K562 (cell line): ENCODE measurements at regions not wholly inside any gene's neighbourhood (a gene's known extent, or its start where the extent isn't known, plus 50 kb on each side); places are given as distances from the start of the nearest gene placed in this dataset.

Experiments used
- ATAC-seq: fragments of 200-7000 bp; cut with Tn5 transposase; 3 replicates; pipeline ENCODE4 v1.9.1; 2020; ENCODE audit warnings: moderate library complexity
- BruUV-seq: library from RNA; stranded (reverse); fragments of 400-500 nt; replicated peaks from 2 replicates; lab custom pipeline; 2021; lab: Mats Ljungman, UMichigan
- CTCF ChIA-PET: fragments of 300-600 bp; formaldehyde crosslinking; extraction: SDS; loops from one replicate; lab custom pipeline; 2021; ENCODE audit warnings: low intra/inter-chr PET ratio; lab: Yijun Ruan, JAX
- POLR2A ChIA-PET: fragments of 300-600, 350-650 bp; sonication (Branson Sonifier 250); formaldehyde crosslinking; extraction: SDS; loops from one replicate; lab custom pipeline; 2021; ENCODE audit warnings: antibody characterized with exemption, inconsistent platforms; lab: Yijun Ruan, JAX
- DNase-seq, 4 experiments: peaks; one replicate each; pipeline versions ENCODE4 v3.0.0 to v3.0.0-alpha.2; 2011 to 2018; ENCODE audit warnings: low spot score in 3 of 4, mixed read lengths in 3 of 4; ENCODE audit errors: extremely low read depth in 1 of 4
- FAIRE-seq: peaks from 2 replicates; lab custom pipeline; 2011; peaks lifted over from hg19 to GRCh38; lab: Jason Lieb, UNC
- H2AFZ ChIP-seq: 2 replicates; pipeline ENCODE4 v1.6.0; 2011; ENCODE audit warnings: low read depth, low read length, control low read depth, inconsistent platforms
- H3K27ac ChIP-seq: fragments of 200-600 bp; 3 replicates; pipeline ENCODE4 v1.8.0; 2011; ENCODE audit warnings: low read depth, mild to moderate bottlenecking, control low read depth, inconsistent platforms, low read length, moderate library complexity, mixed read lengths; ENCODE audit errors: extremely low read depth
- H3K27me3 ChIP-seq, 2 experiments: fragments of 300-600 bp in 1 of 2; 2 replicates in 1 of 2; 3 replicates in 1 of 2; pipeline versions ENCODE4 v1.6.0 to v1.8.0; 2011; ENCODE audit warnings: inconsistent platforms in 2 of 2, low read length in 2 of 2, mild to moderate bottlenecking in 1 of 2, mixed read lengths in 1 of 2, moderate library complexity in 1 of 2; ENCODE audit not compliant: control insufficient read depth in 2 of 2, insufficient read depth in 2 of 2
- H3K36me3 ChIP-seq: fragments of 300-600 bp; 3 replicates; pipeline ENCODE4 v1.8.0; 2011; ENCODE audit warnings: mild to moderate bottlenecking, low read length, inconsistent platforms; ENCODE audit not compliant: control insufficient read depth, insufficient read depth
- H3K4me1 ChIP-seq, 2 experiments: fragments of 200-600 bp in 1 of 2; replicated peaks in 1 of 2; 2 replicates in 1 of 2; 3 replicates in 1 of 2; pipeline versions ENCODE4 v1.5.1 to v1.8.0; 2011; ENCODE audit warnings: inconsistent platforms in 2 of 2, low read length in 2 of 2, mild to moderate bottlenecking in 1 of 2, mixed read lengths in 1 of 2, moderate library complexity in 1 of 2; ENCODE audit not compliant: control insufficient read depth in 2 of 2, insufficient read depth in 2 of 2
- H3K4me2 ChIP-seq: 2 replicates; pipeline ENCODE4 v1.6.1; 2011; ENCODE audit warnings: low read length, control low read depth, inconsistent platforms, mixed read lengths; ENCODE audit not compliant: insufficient read depth
- H3K4me3 ChIP-seq: fragments of 200-600 bp; sonication (generic), shearing (Covaris generic); 2 replicates; pipeline ENCODE4 v1.5.1; 2016; ENCODE audit warnings: control low read depth, inconsistent platforms
- H3K79me2 ChIP-seq: fragments of 200-600 bp; 3 replicates; pipeline ENCODE4 v1.8.0; 2011; ENCODE audit warnings: low read length, inconsistent platforms; ENCODE audit not compliant: control insufficient read depth, insufficient read depth
- H3K9ac ChIP-seq, 2 experiments: 2 replicates each; pipeline versions ENCODE4 v1.6.0 to v1.6.1; 2011; ENCODE audit warnings: low read depth in 2 of 2, low read length in 2 of 2, control low read depth in 1 of 2, inconsistent platforms in 1 of 2, mild to moderate bottlenecking in 1 of 2, mixed read lengths in 1 of 2; ENCODE audit not compliant: insufficient read depth in 1 of 2
- H3K9me1 ChIP-seq: one replicate; pipeline ENCODE4 v1.6.0; 2011; ENCODE audit warnings: inconsistent platforms, mild to moderate bottlenecking, low read length, moderate library complexity; ENCODE audit not compliant: control insufficient read depth, insufficient read depth
- H3K9me3 ChIP-seq: replicated peaks from 2 replicates; pipeline ENCODE4 v1.5.1; 2011; ENCODE audit warnings: low read depth, low read length, inconsistent platforms; ENCODE audit not compliant: control insufficient read depth, insufficient read depth
- H4K20me1 ChIP-seq: replicated peaks from 2 replicates; pipeline ENCODE4 v1.6.1; 2011; ENCODE audit warnings: low read length, inconsistent platforms, mixed read lengths; ENCODE audit not compliant: control insufficient read depth, insufficient read depth
- FOXA1 ChIP-seq: fragments of 450-650 bp; IDR thresholded peaks from 2 replicates; pipeline ENCODE4 v1.6.1; 2016; ENCODE audit warnings: mild to moderate bottlenecking, borderline replicate concordance
- HDAC6 ChIP-seq: IDR thresholded peaks from 2 replicates; pipeline ENCODE4 v1.6.1; 2012; ENCODE audit warnings: low read depth, mild to moderate bottlenecking, control low read depth, inconsistent platforms, low read length, moderate library complexity
- KDM2B ChIP-seq: fragments of 250-450 bp; sonication (Bioruptor Pico); IDR thresholded peaks from 2 replicates; pipeline ENCODE4 v1.8.0; 2021; ENCODE audit warnings: mild to moderate bottlenecking, moderate library complexity
- MAFG ChIP-seq: fragments of 450-650 bp; conservative IDR thresholded peaks from 2 replicates; pipeline ENCODE4 v1.6.1; 2016; ENCODE audit warnings: missing genetic modification characterization, missing compliant biosample characterization
- MBD2 ChIP-seq: sonication (generic); IDR thresholded peaks from 2 replicates; pipeline ENCODE4 v1.6.1; 2016; ENCODE audit warnings: low read depth, borderline replicate concordance
- NRF1 ChIP-seq, 2 experiments: fragments of 450-650 bp; IDR thresholded peaks in 1 of 2; conservative IDR thresholded peaks in 1 of 2; 2 replicates each; pipeline ENCODE4 v1.6.1; 2014; ENCODE audit warnings: mild to moderate bottlenecking in 2 of 2
- POLR2G ChIP-seq: fragments of 200-400 bp; formaldehyde crosslinking; IDR thresholded peaks from 2 replicates; pipeline ENCODE4 v1.6.1; 2017; ENCODE audit warnings: low read depth, mild to moderate bottlenecking, antibody characterized with exemption, low read length, moderate library complexity
- TRIM24 ChIP-seq, 2 experiments: fragments of 450-650 bp; IDR thresholded peaks; 2 replicates each; pipeline ENCODE4 v1.6.1; 2016
- ZC3H11A ChIP-seq: IDR thresholded peaks from 2 replicates; pipeline ENCODE4 v1.6.1; 2012; ENCODE audit warnings: low read depth, low read length, improper control_type of control experiment
- ZNF253 ChIP-seq: fragments of 250-450 bp; sonication (Bioruptor Pico); conservative IDR thresholded peaks from 2 replicates; pipeline ENCODE4 v1.6.1; 2021; ENCODE audit warnings: mild to moderate bottlenecking
- ZNF316 ChIP-seq: fragments of 450-650 bp; IDR thresholded peaks from 2 replicates; pipeline ENCODE4 v1.6.1; 2016
- ZSCAN32 ChIP-seq: fragments of 450-650 bp; formaldehyde crosslinking; IDR thresholded peaks from 2 replicates; pipeline ENCODE4 v1.4.0; 2020; ENCODE audit warnings: mild to moderate bottlenecking, moderate library complexity
- WGBS: fragments of 100-300 bp; shearing (Covaris generic); methylation state at CpG from one replicate; pipeline ENCODE4 v1.1.6; 2016; ENCODE audit warnings: low coverage, mixed read lengths; ENCODE audit not compliant: insufficient coverage; ENCODE audit errors: missing lambda C conversion rate; 5-methylcytosine and 5-hydroxymethylcytosine counted together
- in situ Hi-C: fragments of 300-500 bp; cut with MboI; formaldehyde crosslinking; loops from 4 replicates; pipeline ENCODE4 v1.15.0; 2018; ENCODE audit warnings: inconsistent platforms, mixed read lengths
- intact Hi-C: fragments of 100-400 bp; cut with micrococcal nuclease; formaldehyde crosslinking; loops from 2 replicates; pipeline ENCODE4 v1.14.2; 2022
- TF ChIP-seq, protein P1 (sequence below): fragments of 450-650 bp; formaldehyde crosslinking; IDR thresholded peaks from 2 replicates; pipeline ENCODE4 v1.4.0; 2020; ENCODE audit warnings: mild to moderate bottlenecking, moderate library complexity
- TF ChIP-seq, protein P2 (sequence below): sonication (generic); formaldehyde crosslinking; IDR thresholded peaks from 2 replicates; pipeline ENCODE4 v1.5.0; 2020; ENCODE audit warnings: missing genetic modification reagents
- TF ChIP-seq, protein P3 (sequence below): sonication (generic); formaldehyde crosslinking; IDR thresholded peaks from 2 replicates; pipeline ENCODE4 v1.9.0; 2022; ENCODE audit warnings: mild to moderate bottlenecking, missing genetic modification reagents

DNA sequence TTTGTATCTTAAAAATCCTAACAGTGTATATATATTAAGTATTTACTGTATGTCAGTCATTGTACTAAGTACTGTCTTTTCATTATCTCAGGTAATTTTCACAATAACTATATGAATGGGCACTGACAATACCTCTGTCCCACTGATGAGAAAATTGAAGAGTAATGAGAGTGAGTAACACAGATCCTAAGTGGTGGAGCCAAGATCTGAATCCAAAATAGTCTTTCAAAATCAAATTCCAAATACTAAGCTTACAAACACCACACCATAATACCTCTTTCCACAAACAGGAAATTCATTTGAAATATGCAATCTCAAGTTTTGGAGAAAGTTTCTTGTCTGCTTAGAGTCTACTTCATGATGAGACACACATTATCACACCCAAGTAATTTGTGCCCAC, 105.9 kb upstream of the EDEM3 start:
- Histone ChIP-seq H3K9me3 (no peaks in the 10 kb centered on the region), H4K20me1 (no peaks in the 10 kb centered on the region), H3K9me1 (no peaks in the 10 kb centered on the region), H2AFZ (no peak overlapping the region), H3K4me1 (no peaks in the 10 kb centered on the region), H3K4me2 (no peak overlapping the region), H3K4me3 (no peak overlapping the region), H3K27me3 (no peaks in the 10 kb centered on the region), H3K9ac (no peak overlapping the region), H3K79me2 (no peaks in the 10 kb centered on the region), H3K27ac (no peak overlapping the region), H3K36me3 (no peaks in the 10 kb centered on the region)
- in situ Hi-C loops: no loop called here
- CTCF ChIA-PET: no interaction called here
- DNase-seq (no peak), ATAC-seq (no peak), FAIRE-seq (no peak)
- POLR2A ChIA-PET: interaction anchor here (0.6 to 0.8 kb wide), 2 partner anchors 31 to 53 kb away, joined by 3 read pairs; no protein-coding TSS in a partner anchor
- BruUV-seq: no TSS peak
- intact Hi-C loops: no loop called here
- TF ChIP-seq POLR2G: peak; percentile 28; the same call in 1 of the 2 replicates
- TF ChIP-seq ZNF316: no peak
- TF ChIP-seq, all 486 proteins: peak for 1

DNA sequence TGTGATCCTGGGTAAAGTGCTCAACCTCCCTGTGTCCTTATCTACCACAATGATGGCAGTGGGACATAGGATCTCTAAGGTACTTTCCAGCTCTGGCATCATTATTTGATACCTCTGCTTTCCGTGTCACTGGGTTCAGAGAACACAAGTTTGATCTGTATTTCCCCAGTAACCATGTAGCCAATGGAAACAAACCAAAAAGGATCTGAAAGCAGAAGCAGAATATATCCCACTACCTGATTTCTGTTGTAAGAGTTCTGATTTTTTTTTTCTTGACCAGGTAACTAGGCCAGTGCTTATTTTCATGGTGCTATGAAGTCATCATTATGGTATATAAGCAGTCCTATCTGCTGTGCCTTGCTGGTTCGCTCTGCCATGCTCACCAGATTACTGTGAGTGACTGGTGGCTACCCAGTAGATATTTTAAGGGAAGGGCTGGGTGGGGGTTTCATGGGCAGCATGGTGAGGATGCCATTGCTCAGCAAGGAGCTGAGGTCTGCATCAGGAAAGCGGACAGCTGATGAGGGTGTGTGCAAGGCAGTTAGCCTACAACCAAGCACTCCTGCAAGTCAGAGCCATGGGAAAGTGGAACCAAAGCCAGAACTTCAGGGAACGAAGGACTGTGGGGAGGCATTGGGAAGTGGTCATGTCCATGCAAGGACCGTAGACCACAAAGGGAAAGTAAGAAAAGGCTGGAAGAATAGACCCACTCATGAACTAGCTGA, 104.9 kb upstream of the EDEM3 start:
- in situ Hi-C loops: no loop called here
- no peak for DNase-seq
- ChIA-PET CTCF (no interaction called here), POLR2A (interaction anchor here (0.8 kb wide), 1 partner anchor 54 kb away, joined by 3 read pairs; no protein-coding TSS in a partner anchor)
- no peaks in the 10 kb centered on the region for H3K79me2 ChIP-seq
- 74% methylated on average over 5 of the region's 5 CpGs for WGBS
- H3K27me3 ChIP-seq: no peaks in the 10 kb centered on the region
- H4K20me1 ChIP-seq: no peaks in the 10 kb centered on the region
- intact Hi-C loops: no loop called here
- no peaks in the 10 kb centered on the region for H3K4me1 ChIP-seq
- no peak for FAIRE-seq
- no peak overlapping the region for H2AFZ ChIP-seq
- H3K9me1 ChIP-seq: no peaks in the 10 kb centered on the region
- peak; percentile 14; the same call in 2 of the 3 replicates for ATAC-seq
- H3K4me2 ChIP-seq: no peak overlapping the region
- H3K9me3 ChIP-seq: no peaks in the 10 kb centered on the region
- no peak overlapping the region for H3K9ac ChIP-seq
- BruUV-seq: no TSS peak
- H3K36me3 ChIP-seq: no peaks in the 10 kb centered on the region
- H3K27ac ChIP-seq: no peak overlapping the region
- H3K4me3 ChIP-seq: no peak overlapping the region
- TF ChIP-seq, protein P1, sequence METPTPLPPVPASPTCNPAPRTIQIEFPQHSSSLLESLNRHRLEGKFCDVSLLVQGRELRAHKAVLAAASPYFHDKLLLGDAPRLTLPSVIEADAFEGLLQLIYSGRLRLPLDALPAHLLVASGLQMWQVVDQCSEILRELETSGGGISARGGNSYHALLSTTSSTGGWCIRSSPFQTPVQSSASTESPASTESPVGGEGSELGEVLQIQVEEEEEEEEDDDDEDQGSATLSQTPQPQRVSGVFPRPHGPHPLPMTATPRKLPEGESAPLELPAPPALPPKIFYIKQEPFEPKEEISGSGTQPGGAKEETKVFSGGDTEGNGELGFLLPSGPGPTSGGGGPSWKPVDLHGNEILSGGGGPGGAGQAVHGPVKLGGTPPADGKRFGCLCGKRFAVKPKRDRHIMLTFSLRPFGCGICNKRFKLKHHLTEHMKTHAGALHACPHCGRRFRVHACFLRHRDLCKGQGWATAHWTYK (CRISPR knock-in tag): no peak
- TF ChIP-seq ZNF253 (CRISPR knock-in tag) (no peak), MAFG (no peak), TRIM24 (IDR thresholded peaks at IDR 0.05) (no peak), FOXA1 (no peak), KDM2B (CRISPR knock-in tag) (no peak), ZC3H11A (no peak), HDAC6 (no peak), NRF1 (conservative IDR thresholded peaks at IDR 0.05 in 1 of 2, IDR thresholded peaks at IDR 0.05 in 1 of 2) (no peak), MBD2 (no peak), ZSCAN32 (no peak)
- TF ChIP-seq, protein P2, sequence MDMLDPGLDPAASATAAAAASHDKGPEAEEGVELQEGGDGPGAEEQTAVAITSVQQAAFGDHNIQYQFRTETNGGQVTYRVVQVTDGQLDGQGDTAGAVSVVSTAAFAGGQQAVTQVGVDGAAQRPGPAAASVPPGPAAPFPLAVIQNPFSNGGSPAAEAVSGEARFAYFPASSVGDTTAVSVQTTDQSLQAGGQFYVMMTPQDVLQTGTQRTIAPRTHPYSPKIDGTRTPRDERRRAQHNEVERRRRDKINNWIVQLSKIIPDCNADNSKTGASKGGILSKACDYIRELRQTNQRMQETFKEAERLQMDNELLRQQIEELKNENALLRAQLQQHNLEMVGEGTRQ (CRISPR knock-in tag): no peak
- TF ChIP-seq, protein P3, sequence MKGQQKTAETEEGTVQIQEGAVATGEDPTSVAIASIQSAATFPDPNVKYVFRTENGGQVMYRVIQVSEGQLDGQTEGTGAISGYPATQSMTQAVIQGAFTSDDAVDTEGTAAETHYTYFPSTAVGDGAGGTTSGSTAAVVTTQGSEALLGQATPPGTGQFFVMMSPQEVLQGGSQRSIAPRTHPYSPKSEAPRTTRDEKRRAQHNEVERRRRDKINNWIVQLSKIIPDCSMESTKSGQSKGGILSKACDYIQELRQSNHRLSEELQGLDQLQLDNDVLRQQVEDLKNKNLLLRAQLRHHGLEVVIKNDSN (CRISPR knock-in tag): no peak
